ENCODE measurements at regions not wholly inside any gene's neighbourhood (a gene's known extent, or its start where the extent isn't known, plus 50 kb on each side); places are given as distances from the start of the nearest gene placed in this dataset.
"Not testable (repeated sequence)": the region's sequence is repeated elsewhere in the genome, so short reads cannot be mapped to it uniquely, and the experiment has no call there.

GRCh38 chr4:147102596-147102995 lies 156.9 kb upstream of the TTC29 start:
- no peak for DNase-seq
- H3K36me3 ChIP-seq (replicated peaks; ENCODE audit: control insufficient read depth, insufficient read depth, low read length), result no peaks in the 10 kb centered on the region
- no peaks in the 10 kb centered on the region for H3K27me3 ChIP-seq (ENCODE audit: control insufficient read depth, insufficient read depth, low read length)
- H3K4me3 ChIP-seq (ENCODE audit: insufficient read depth, low read depth, low read length), result no peak overlapping the region

- Histone ChIP-seq H3K27me3 (ENCODE audit: control insufficient read depth, insufficient read depth, low read length) (no peaks in the 10 kb centered on the region), H3K4me3 (ENCODE audit: insufficient read depth, low read depth, low read length) (no peak overlapping the region), H3K36me3 (replicated peaks; ENCODE audit: control insufficient read depth, insufficient read depth, low read length) (no peaks in the 10 kb centered on the region)
- no peak for DNase-seq
These were observed 157.8 kb upstream of the TTC29 start for GRCh38 chr4:147103403-147103946.

GRCh38 chr4:147104768-147105167 lies 159.1 kb upstream of the TTC29 start:
- DNase-seq, result no peak
- Histone ChIP-seq H3K27me3 (ENCODE audit: control insufficient read depth, insufficient read depth, low read length) (no peaks in the 10 kb centered on the region), H3K4me3 (ENCODE audit: insufficient read depth, low read depth, low read length) (no peak overlapping the region), H3K36me3 (replicated peaks; ENCODE audit: control insufficient read depth, insufficient read depth, low read length) (no peaks in the 10 kb centered on the region)

- Histone ChIP-seq H3K4me3 (ENCODE audit: insufficient read depth, low read depth, low read length) (no peak overlapping the region), H3K36me3 (replicated peaks; ENCODE audit: control insufficient read depth, insufficient read depth, low read length) (no peaks in the 10 kb centered on the region), H3K27me3 (ENCODE audit: control insufficient read depth, insufficient read depth, low read length) (no peaks in the 10 kb centered on the region)
- no peak for DNase-seq
These were observed 162.7 kb upstream of the TTC29 start for GRCh38 chr4:147108409-147108808.

- Histone ChIP-seq H3K27me3 (ENCODE audit: control insufficient read depth, insufficient read depth, low read length) (no peaks in the 10 kb centered on the region), H3K4me3 (ENCODE audit: insufficient read depth, low read depth, low read length) (no peak overlapping the region), H3K36me3 (replicated peaks; ENCODE audit: control insufficient read depth, insufficient read depth, low read length) (no peaks in the 10 kb centered on the region)
- no peak for DNase-seq
These were observed 164.1 kb upstream of the TTC29 start for GRCh38 chr4:147109800-147110199.

GRCh38 chr4:147110473-147111367 lies 165.1 kb upstream of the TTC29 start:
- no peaks in the 10 kb centered on the region for H3K27me3 ChIP-seq (ENCODE audit: control insufficient read depth, insufficient read depth, low read length)
- H3K36me3 ChIP-seq (replicated peaks; ENCODE audit: control insufficient read depth, insufficient read depth, low read length), result no peaks in the 10 kb centered on the region
- no peak for DNase-seq
- no peak overlapping the region for H3K4me3 ChIP-seq (ENCODE audit: insufficient read depth, low read depth, low read length)

- not testable (repeated sequence) for H3K27me3 ChIP-seq (ENCODE audit: control insufficient read depth, insufficient read depth, low read length); H3K36me3 ChIP-seq (replicated peaks; ENCODE audit: control insufficient read depth, insufficient read depth, low read length); H3K4me3 ChIP-seq (ENCODE audit: insufficient read depth, low read depth, low read length)
These were observed 166.5 kb upstream of the TTC29 start for GRCh38 chr4:147112196-147112595.

GRCh38 chr4:147117431-147117830 lies 171.8 kb upstream of the TTC29 start:
- Histone ChIP-seq H3K36me3 (replicated peaks; ENCODE audit: control insufficient read depth, insufficient read depth, low read length) (no peaks in the 10 kb centered on the region), H3K27me3 (ENCODE audit: control insufficient read depth, insufficient read depth, low read length) (no peaks in the 10 kb centered on the region), H3K4me3 (ENCODE audit: insufficient read depth, low read depth, low read length) (no peak overlapping the region)
- DNase-seq, result no peak

More at GRCh38 chr4:147112196-147112595, 166.5 kb upstream of the TTC29 start:
- DNase-seq, result not testable (repeated sequence)

GRCh38 chr4:147118528-147118927 lies 172.9 kb upstream of the TTC29 start:
- H3K27me3 ChIP-seq (ENCODE audit: control insufficient read depth, insufficient read depth, low read length), result no peaks in the 10 kb centered on the region
- DNase-seq, result no peak
- no peak overlapping the region for H3K4me3 ChIP-seq (ENCODE audit: insufficient read depth, low read depth, low read length)
- no peaks in the 10 kb centered on the region for H3K36me3 ChIP-seq (replicated peaks; ENCODE audit: control insufficient read depth, insufficient read depth, low read length)

GRCh38 chr4:147122685-147123084 lies 177.0 kb upstream of the TTC29 start:
- Histone ChIP-seq H3K27me3 (ENCODE audit: control insufficient read depth, insufficient read depth, low read length) (no peaks in the 10 kb centered on the region), H3K4me3 (ENCODE audit: insufficient read depth, low read depth, low read length) (no peak overlapping the region), H3K36me3 (replicated peaks; ENCODE audit: control insufficient read depth, insufficient read depth, low read length) (no peaks in the 10 kb centered on the region)
- no peak for DNase-seq

- DNase-seq, result no peak
- no peaks in the 10 kb centered on the region for H3K36me3 ChIP-seq (replicated peaks; ENCODE audit: control insufficient read depth, insufficient read depth, low read length)
- H3K27me3 ChIP-seq (ENCODE audit: control insufficient read depth, insufficient read depth, low read length), result no peaks in the 10 kb centered on the region
- no peak overlapping the region for H3K4me3 ChIP-seq (ENCODE audit: insufficient read depth, low read depth, low read length)
These were observed 177.5 kb upstream of the TTC29 start for GRCh38 chr4:147123146-147123545.

- DNase-seq, result no peak
- no peaks in the 10 kb centered on the region for H3K27me3 ChIP-seq (ENCODE audit: control insufficient read depth, insufficient read depth, low read length)
- no peak overlapping the region for H3K4me3 ChIP-seq (ENCODE audit: insufficient read depth, low read depth, low read length)
- no peaks in the 10 kb centered on the region for H3K36me3 ChIP-seq (replicated peaks; ENCODE audit: control insufficient read depth, insufficient read depth, low read length)
These were observed 183.1 kb upstream of the TTC29 start for GRCh38 chr4:147128787-147129186.

- Histone ChIP-seq H3K4me3 (ENCODE audit: insufficient read depth, low read depth, low read length) (no peak overlapping the region), H3K36me3 (replicated peaks; ENCODE audit: control insufficient read depth, insufficient read depth, low read length) (no peaks in the 10 kb centered on the region), H3K27me3 (ENCODE audit: control insufficient read depth, insufficient read depth, low read length) (no peaks in the 10 kb centered on the region)
- no peak for DNase-seq
These were observed 184.0 kb upstream of the TTC29 start for GRCh38 chr4:147129687-147130086.

- Histone ChIP-seq H3K27me3 (ENCODE audit: control insufficient read depth, insufficient read depth, low read length) (no peaks in the 10 kb centered on the region), H3K36me3 (replicated peaks; ENCODE audit: control insufficient read depth, insufficient read depth, low read length) (no peaks in the 10 kb centered on the region), H3K4me3 (ENCODE audit: insufficient read depth, low read depth, low read length) (no peak overlapping the region)
- DNase-seq, result no peak
These were observed 189.0 kb upstream of the TTC29 start for GRCh38 chr4:147134536-147135210.

- DNase-seq, result no peak
- H3K4me3 ChIP-seq (ENCODE audit: insufficient read depth, low read depth, low read length), result no peak overlapping the region
- no peaks in the 10 kb centered on the region for H3K27me3 ChIP-seq (ENCODE audit: control insufficient read depth, insufficient read depth, low read length)
- no peaks in the 10 kb centered on the region for H3K36me3 ChIP-seq (replicated peaks; ENCODE audit: control insufficient read depth, insufficient read depth, low read length)
These were observed 190.6 kb upstream of the TTC29 start for GRCh38 chr4:147136310-147136709.
